ENCODE measurements at regions not wholly inside any gene's neighbourhood (a gene's known extent, or its start where the extent isn't known, plus 50 kb on each side); places are given as distances from the start of the nearest gene placed in this dataset.

- H3K4me3 Mint-ChIP-seq, result no peak overlapping the region
- H3K4me1 ChIP-seq (ENCODE audit: control insufficient read depth in 2 of 2, insufficient read depth in 2 of 2, low read length in 2 of 2), result no peaks in the 10 kb centered on the region
- TF ChIP-seq EZH2 (IDR thresholded peaks at IDR 0.05; ENCODE audit: borderline replicate concordance, insufficient read depth, low read depth, low read length, poor library complexity, severe bottlenecking) (no peak), CTCF (IDR thresholded peaks at IDR 0.05) (no peak)
- no peak overlapping the region for H3K9ac ChIP-seq (ENCODE audit: low read length)
- no peak overlapping the region for H3K4me3 ChIP-seq (ENCODE audit: control extremely low read depth in 1 of 5, extremely low read depth in 1 of 5, insufficient read depth in 1 of 5, low read depth in 2 of 5, low read length in 4 of 5)
- intact Hi-C loops (cut with micrococcal nuclease), result no loop called here
- no peaks in the 10 kb centered on the region for H3K27me3 Mint-ChIP-seq
- no peaks in the 10 kb centered on the region for H3K27me3 ChIP-seq (replicated peaks in 1 of 4; ENCODE audit: control extremely low read depth in 1 of 4, control insufficient read depth in 3 of 4, insufficient read depth in 4 of 4, low read length in 3 of 4)
- H3K36me3 ChIP-seq (replicated peaks in 1 of 2; ENCODE audit: control extremely low read depth in 1 of 2, control insufficient read depth in 1 of 2, extremely low read depth in 1 of 2, insufficient read depth in 2 of 2, low read length in 1 of 2), result no peaks in the 10 kb centered on the region
- ChIA-PET POLR2A (no interaction called here), CTCF (no interaction called here)
- 98% methylated on average over 11 of the region's 11 CpGs for WGBS (ENCODE audit: insufficient coverage)
- no peaks in the 10 kb centered on the region for H4K20me1 ChIP-seq (ENCODE audit: control insufficient read depth, insufficient read depth, low read length, poor library complexity, severe bottlenecking)
- no peak overlapping the region for H3K4me2 ChIP-seq (replicated peaks; ENCODE audit: low read depth, low read length, poor library complexity, severe bottlenecking)
- H3K27ac Mint-ChIP-seq, result no peak overlapping the region
- H3K27ac ChIP-seq (ENCODE audit: low read length in 2 of 2), result no peak overlapping the region
- no peaks in the 10 kb centered on the region for H3K79me2 ChIP-seq (ENCODE audit: control insufficient read depth, insufficient read depth, low read length)
- no peak for DNase-seq
- no peak for ATAC-seq (ENCODE audit: low read depth)
- H3K9me3 ChIP-seq (ENCODE audit: control extremely low read depth in 1 of 3, control insufficient read depth in 2 of 3, insufficient read depth in 1 of 3, low read length in 2 of 3), result no peaks in the 10 kb centered on the region
- no peak overlapping the region for H2AFZ ChIP-seq (ENCODE audit: insufficient read depth, low read depth, low read length, poor library complexity, severe bottlenecking)
- no peaks in the 10 kb centered on the region for H3K4me1 Mint-ChIP-seq
- H3K9me3 Mint-ChIP-seq (ENCODE audit: insufficient read depth), result no peaks in the 10 kb centered on the region
These were observed 147.8 kb upstream of the TWIST2 start for GRCh38 chr2:238700117-238700457.

- Histone ChIP-seq H3K4me3 (ENCODE audit: control extremely low read depth in 1 of 5, extremely low read depth in 1 of 5, insufficient read depth in 1 of 5, low read depth in 2 of 5, low read length in 4 of 5) (no peak overlapping the region), H2AFZ (ENCODE audit: insufficient read depth, low read depth, low read length, poor library complexity, severe bottlenecking) (no peak overlapping the region), H3K4me1 (ENCODE audit: control insufficient read depth in 2 of 2, insufficient read depth in 2 of 2, low read length in 2 of 2) (no peaks in the 10 kb centered on the region), H3K4me2 (replicated peaks; ENCODE audit: low read depth, low read length, poor library complexity, severe bottlenecking) (no peak overlapping the region), H3K27me3 (replicated peaks in 1 of 4; ENCODE audit: control extremely low read depth in 1 of 4, control insufficient read depth in 3 of 4, insufficient read depth in 4 of 4, low read length in 3 of 4) (no peaks in the 10 kb centered on the region), H3K36me3 (replicated peaks in 1 of 2; ENCODE audit: control extremely low read depth in 1 of 2, control insufficient read depth in 1 of 2, extremely low read depth in 1 of 2, insufficient read depth in 2 of 2, low read length in 1 of 2) (no peaks in the 10 kb centered on the region), H3K79me2 (ENCODE audit: control insufficient read depth, insufficient read depth, low read length) (no peaks in the 10 kb centered on the region), H3K9ac (ENCODE audit: low read length) (no peak overlapping the region), H4K20me1 (ENCODE audit: control insufficient read depth, insufficient read depth, low read length, poor library complexity, severe bottlenecking) (no peaks in the 10 kb centered on the region), H3K27ac (ENCODE audit: low read length in 2 of 2) (no peak overlapping the region), H3K9me3 (ENCODE audit: control extremely low read depth in 1 of 3, control insufficient read depth in 2 of 3, insufficient read depth in 1 of 3, low read length in 2 of 3) (no peaks in the 10 kb centered on the region)
- H3K4me1 Mint-ChIP-seq, result no peaks in the 10 kb centered on the region
- TF ChIP-seq EZH2 (IDR thresholded peaks at IDR 0.05; ENCODE audit: borderline replicate concordance, insufficient read depth, low read depth, low read length, poor library complexity, severe bottlenecking), result no peak
- no peak for TF ChIP-seq CTCF (IDR thresholded peaks at IDR 0.05)
- H3K4me3 Mint-ChIP-seq, result no peak overlapping the region
- H3K9me3 Mint-ChIP-seq (ENCODE audit: insufficient read depth), result no peaks in the 10 kb centered on the region
- H3K27me3 Mint-ChIP-seq, result no peaks in the 10 kb centered on the region
- POLR2A ChIA-PET, result no interaction called here
- no peak for DNase-seq
- CTCF ChIA-PET, result no interaction called here
- WGBS (ENCODE audit: insufficient coverage), result 80% methylated on average over 11 of the region's 11 CpGs
- intact Hi-C loops (cut with micrococcal nuclease), result no loop called here
- no peak overlapping the region for H3K27ac Mint-ChIP-seq
- ATAC-seq (ENCODE audit: low read depth), result no peak
These were observed 147.2 kb upstream of the TWIST2 start for GRCh38 chr2:238700506-238701340.

All from B cell (primary cell).